Medulla oblongata (tissue), 1 donor: ENCODE measurements at regions not wholly inside any gene's neighbourhood (a gene's known extent, or its start where the extent isn't known, plus 50 kb on each side); places are given as distances from the start of the nearest gene placed in this dataset.
"Not testable (repeated sequence)": the region's sequence is repeated elsewhere in the genome, so short reads cannot be mapped to it uniquely, and the experiment has no call there.

ENCODE experiments used
- DNase-seq: peaks from one replicate; pipeline ENCODE4 v3.0.0-alpha.2; 2015; ENCODE audit errors: extremely low spot score

- not testable (repeated sequence) for DNase-seq
Observed at GRCh38 chr16:29132869-29133268, 148.0 kb downstream of the LAT start.

- not testable (repeated sequence) for DNase-seq
Observed at GRCh38 chr16:29132444-29132843, 147.6 kb downstream of the LAT start.

GRCh38 chr16:29130901-29131851, 146.3 kb downstream of the LAT start:
- DNase-seq, result not testable (repeated sequence)

GRCh38 chr16:29130131-29130711, 145.4 kb downstream of the LAT start:
- not testable (repeated sequence) for DNase-seq

GRCh38 chr16:29129458-29130038, 144.7 kb downstream of the LAT start:
- not testable (repeated sequence) for DNase-seq

- DNase-seq, result not testable (repeated sequence)
Observed at GRCh38 chr16:29128732-29129457, 144.0 kb downstream of the LAT start.

- DNase-seq, result not testable (repeated sequence)
Observed at GRCh38 chr16:29127806-29128420, 143.1 kb downstream of the LAT start.

- DNase-seq, result no peak
Observed at GRCh38 chr16:29126616-29127015, 141.8 kb downstream of the LAT start.

GRCh38 chr16:29126057-29126494, 141.2 kb downstream of the LAT start:
- DNase-seq, result peak; percentile 51

GRCh38 chr16:29124828-29125227, 140.0 kb downstream of the LAT start:
- no peak for DNase-seq

- DNase-seq, result not testable (repeated sequence)
Observed at GRCh38 chr16:29124162-29124561, 139.3 kb downstream of the LAT start.

- not testable (repeated sequence) for DNase-seq
Observed at GRCh38 chr16:29120680-29121079, 135.8 kb downstream of the LAT start.

GRCh38 chr16:29118301-29118957, 133.6 kb downstream of the LAT start:
- DNase-seq, result not testable (repeated sequence)

- DNase-seq, result no peak
Observed at GRCh38 chr16:29117631-29118030, 132.8 kb downstream of the LAT start.

GRCh38 chr16:29116980-29117379, 132.1 kb downstream of the LAT start:
- DNase-seq, result no peak

GRCh38 chr16:29116207-29116606, 131.4 kb downstream of the LAT start:
- not testable (repeated sequence) for DNase-seq

GRCh38 chr16:29115802-29116141, 130.9 kb downstream of the LAT start:
- DNase-seq, result not testable (repeated sequence)

- peak; percentile 58 for DNase-seq
Observed at GRCh38 chr16:29114989-29115801, 130.3 kb downstream of the LAT start.

GRCh38 chr16:29114574-29114973, 129.7 kb downstream of the LAT start:
- DNase-seq, result no peak

- DNase-seq, result not testable (repeated sequence)
Observed at GRCh38 chr16:29113446-29113845, 128.6 kb downstream of the LAT start.
